HG02623 (cell line): ENCODE measurements at regions not wholly inside any gene's neighbourhood (a gene's known extent, or its start where the extent isn't known, plus 50 kb on each side); places are given as distances from the start of the nearest gene placed in this dataset.

Source experiments
- ATAC-seq: cut with Tn5 transposase; IDR thresholded peaks from one replicate; pipeline ENCODE4 v1.9.1; 2021; ENCODE audit warnings: moderate library complexity; ENCODE audit not compliant: unreplicated experiment

GRCh38 chr10:118501637-118502440 is 93.6 kb downstream of the PRLHR start:
- ATAC-seq, result no peak

DNA sequence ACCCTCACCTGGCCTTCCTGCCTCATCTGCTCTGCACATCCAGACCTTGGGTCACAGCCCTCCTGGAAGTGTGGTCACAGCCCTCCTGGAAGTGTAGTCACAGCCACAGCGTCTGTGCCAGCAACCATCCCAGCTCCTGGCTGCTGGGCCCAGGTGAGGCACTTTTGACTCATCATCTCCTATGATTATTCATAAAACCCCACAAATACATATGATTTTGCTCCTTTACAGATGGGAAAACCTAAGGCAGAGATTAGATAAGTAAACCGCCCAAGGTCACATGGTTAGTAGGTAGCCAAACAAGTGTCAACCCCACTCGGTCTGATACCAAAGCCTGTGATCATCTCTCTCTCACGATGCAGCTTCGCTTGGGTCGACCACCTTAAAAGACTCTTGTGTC is 94.3 kb downstream of the PRLHR start:
- ATAC-seq, result no peak

GRCh38 chr10:118500477-118501104 is 94.9 kb downstream of the PRLHR start:
- ATAC-seq, result no peak

DNA sequence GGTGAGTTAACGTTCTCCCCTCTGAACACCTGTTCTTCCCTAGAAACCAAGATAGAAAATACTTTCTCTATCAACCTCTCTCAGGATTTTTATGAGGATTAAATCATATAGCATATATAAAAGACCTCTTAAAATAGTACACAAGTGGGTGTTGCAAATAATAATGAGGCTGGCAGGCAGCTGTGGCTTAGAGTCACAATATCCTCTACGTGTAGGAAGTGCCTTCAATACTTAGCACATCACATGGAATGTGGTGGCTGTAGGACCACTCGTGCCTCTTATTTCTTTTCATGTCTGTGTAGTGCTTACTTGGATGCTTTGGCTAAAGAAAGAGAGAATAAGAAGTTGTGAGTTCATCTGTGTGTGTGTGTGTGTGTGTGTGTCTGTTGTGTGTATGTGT is 96.3 kb downstream of the PRLHR start:
- ATAC-seq, result no peak

- ATAC-seq, result no peak
These were observed 96.8 kb downstream of the PRLHR start for GRCh38 chr10:118498623-118499022.

DNA sequence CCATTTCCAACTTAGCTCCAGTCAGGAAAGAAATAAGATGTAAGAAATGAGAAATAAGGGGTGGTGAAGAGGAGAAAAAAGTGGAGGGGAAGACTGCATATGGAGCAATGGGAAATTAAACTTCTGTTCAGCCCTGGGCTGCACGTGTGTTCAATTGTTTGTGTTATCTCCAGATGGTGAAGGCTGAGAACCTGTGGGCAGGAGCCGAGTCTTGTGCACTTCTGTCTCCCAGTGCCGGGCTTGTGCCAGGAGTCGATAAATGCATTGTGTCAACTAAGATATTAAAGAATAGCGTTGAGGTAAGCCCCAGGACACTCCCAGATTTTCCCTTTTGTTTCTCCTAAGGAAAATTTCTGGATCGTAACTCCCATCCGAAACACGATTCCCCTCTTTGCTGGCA is 98.2 kb downstream of the PRLHR start:
- ATAC-seq, result no peak

- no peak for ATAC-seq
These were observed 98.9 kb downstream of the PRLHR start for GRCh38 chr10:118496525-118496924.

- no peak for ATAC-seq
These were observed 99.9 kb downstream of the PRLHR start for GRCh38 chr10:118495499-118495898.

DNA sequence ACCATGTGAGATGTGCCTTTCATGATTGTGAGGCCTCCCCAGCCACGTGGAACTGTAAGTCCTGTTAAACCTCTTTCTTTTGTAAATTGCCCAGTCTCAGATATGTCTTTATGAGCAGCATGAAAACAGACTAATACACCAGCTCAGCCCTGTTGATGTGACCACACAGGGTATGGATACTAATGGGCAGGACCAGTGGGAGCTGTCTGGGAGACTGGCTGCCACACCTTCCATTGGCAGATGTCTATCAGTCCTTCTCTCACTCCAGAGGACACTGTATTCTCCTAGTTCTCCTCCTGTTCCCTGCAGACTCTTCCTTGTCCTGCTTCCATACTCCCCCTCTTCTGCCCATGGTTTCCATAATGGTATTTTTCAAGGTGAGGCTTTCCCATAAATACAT is 104.4 kb downstream of the PRLHR start:
- no peak for ATAC-seq

DNA sequence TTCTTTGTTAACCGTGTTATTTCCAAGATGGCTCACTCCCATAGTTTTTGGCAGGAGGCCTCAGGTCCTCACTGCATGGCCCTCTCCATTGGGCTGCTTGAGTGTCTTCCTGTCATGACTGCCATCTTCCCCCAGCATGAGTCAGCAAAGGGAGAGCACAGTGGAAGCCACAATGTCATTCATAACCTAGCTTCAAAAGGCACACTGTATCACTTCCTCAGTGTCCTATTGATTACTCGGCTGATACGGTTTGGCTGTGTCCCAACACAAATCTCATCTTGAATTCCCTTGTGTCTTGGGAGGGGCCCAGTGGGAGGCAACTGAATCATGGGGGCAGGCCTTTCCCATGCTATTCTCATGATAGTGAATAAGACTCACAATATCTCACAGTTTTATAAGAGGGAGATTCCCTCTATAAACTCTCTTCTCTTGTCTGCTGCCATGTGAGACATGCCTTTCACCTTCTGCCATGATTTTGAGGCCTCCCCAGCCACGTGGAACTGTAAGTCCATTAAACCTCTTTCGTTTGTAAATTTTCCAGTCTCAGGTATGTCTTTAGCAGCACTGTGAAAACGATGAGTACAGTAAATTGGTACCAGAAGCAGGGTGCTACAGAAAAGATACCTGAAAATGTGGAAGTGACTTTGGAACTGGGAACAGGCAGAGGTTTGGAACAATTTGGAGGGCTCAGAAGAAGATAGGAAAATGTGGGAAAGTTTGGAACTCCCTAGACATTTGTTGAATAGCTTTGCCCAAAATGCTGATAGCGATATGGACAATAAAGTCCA is 106.5 kb downstream of the PRLHR start:
- ATAC-seq, result no peak

GRCh38 chr10:118485641-118486040 is 109.8 kb downstream of the PRLHR start:
- no peak for ATAC-seq

- ATAC-seq, result no peak
These were observed 111.1 kb downstream of the PRLHR start for GRCh38 chr10:118484152-118484871.

GRCh38 chr10:118483496-118483895 is 112.0 kb downstream of the PRLHR start:
- no peak for ATAC-seq

DNA sequence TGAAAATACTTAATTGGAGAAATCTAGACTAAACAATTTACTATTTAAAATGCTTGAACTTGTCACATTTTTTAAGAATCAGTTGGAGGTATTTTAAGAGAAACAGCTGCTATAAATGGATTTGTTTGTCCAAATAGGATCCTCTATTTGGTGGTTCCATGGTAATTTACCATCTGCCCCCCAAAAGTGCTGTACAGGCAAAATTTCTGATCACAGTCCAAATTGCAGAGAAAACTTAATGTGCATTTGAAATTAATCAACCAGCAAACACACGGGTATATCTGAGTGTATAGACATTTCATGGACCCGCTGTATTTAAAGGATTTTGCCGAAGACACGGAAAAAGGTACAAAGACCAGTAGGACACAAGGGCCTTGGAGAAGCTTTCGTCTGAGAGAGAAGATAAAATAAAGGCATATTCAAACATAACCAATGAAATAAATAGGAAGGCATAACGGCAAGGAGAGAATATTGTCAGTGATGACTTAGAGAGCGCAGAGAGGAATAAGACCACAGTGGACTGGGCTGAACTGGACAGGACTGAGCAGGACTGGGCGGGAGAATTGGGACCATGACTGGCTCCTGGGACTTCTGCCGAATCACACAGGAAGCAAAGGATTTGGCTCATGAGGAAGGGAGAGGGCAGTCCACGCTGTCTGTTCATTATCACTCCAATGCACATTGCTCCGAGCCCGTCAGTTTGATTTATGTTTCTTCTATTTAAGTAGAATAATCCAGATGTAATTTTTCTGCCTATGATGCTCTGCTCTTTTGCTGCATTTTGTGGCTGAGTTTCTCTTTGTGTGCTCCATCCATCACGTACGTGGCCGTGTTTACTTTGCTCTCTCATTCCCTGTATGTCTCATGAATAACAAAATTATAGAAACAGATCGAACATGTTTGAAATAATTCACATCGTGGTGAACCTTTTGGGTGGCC is 112.8 kb downstream of the PRLHR start:
- no peak for ATAC-seq

DNA sequence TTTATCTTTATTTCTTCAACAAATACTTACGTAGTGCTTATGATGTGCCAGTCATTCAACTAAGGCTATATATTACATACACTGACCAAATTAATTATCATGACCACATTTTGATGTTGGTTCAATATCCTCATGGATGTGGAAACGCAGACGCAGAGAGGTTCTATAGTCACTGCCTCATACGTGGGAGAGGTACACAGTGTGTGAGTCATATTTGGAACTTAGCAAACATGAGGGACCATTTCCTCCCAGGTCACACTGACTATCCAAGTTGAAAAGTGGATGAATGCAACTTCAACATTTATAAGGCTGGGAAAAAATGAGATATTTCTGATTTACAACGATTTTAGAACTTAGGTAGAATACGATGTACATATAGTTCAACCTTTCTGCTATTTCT is 113.6 kb downstream of the PRLHR start:
- ATAC-seq, result no peak

DNA sequence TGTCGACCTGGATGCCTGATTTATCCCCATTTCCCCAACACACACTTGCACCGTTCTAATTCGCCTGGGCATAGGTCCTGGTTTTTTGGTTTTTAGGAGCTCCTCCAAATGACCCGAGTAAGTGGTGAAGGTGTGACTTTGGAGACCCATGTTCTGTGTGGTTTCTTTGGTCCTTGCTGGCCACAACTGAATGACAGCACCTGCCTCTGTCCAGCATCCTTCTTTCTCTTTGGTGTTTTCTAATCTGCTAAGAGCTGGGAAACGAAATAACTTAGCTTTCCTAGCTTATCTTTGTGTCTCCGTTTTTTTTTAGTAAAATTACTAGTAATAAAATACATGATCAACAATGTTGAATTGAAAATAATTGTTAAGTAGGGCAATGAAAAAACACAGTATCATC is 120.2 kb downstream of the PRLHR start:
- ATAC-seq, result no peak

DNA sequence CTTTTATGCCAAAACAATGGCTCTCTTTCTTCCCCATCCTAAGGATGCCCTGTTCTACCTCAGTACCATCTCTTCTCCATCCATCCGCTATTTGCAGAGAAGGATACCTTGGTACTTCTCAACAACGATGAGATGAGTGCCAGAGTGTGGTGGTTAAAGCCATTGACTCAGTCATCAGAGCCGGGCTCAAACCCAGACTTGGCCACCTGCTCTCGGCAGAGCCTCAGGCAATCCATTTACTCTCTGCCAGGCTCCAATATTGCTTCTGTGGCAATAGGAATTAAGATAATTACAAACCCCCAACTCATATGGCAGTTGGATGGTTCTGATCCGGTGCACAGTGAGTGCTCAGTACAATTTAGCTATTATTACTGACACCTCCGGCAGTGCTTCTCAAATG is 121.3 kb downstream of the PRLHR start:
- no peak for ATAC-seq

- no peak for ATAC-seq
These were observed 122.0 kb downstream of the PRLHR start for GRCh38 chr10:118473305-118473960.

- ATAC-seq, result no peak
These were observed 122.8 kb downstream of the PRLHR start for GRCh38 chr10:118472415-118473304.
